K562 (cell line): ENCODE measurements at regions not wholly inside any gene's neighbourhood (a gene's known extent, or its start where the extent isn't known, plus 50 kb on each side); places are given as distances from the start of the nearest gene placed in this dataset.

Experiments
- ATAC-seq: fragments of 200-7000 bp; cut with Tn5 transposase; 3 replicates; pipeline ENCODE4 v1.9.1; 2020; ENCODE audit warnings: moderate library complexity
- BruUV-seq: library from RNA; stranded (reverse); fragments of 400-500 nt; replicated peaks from 2 replicates; lab custom pipeline; 2021; lab: Mats Ljungman, UMichigan
- CTCF ChIA-PET: fragments of 300-600 bp; formaldehyde crosslinking; extraction: SDS; loops from one replicate; lab custom pipeline; 2021; ENCODE audit warnings: low intra/inter-chr PET ratio; lab: Yijun Ruan, JAX
- POLR2A ChIA-PET: fragments of 300-600, 350-650 bp; sonication (Branson Sonifier 250); formaldehyde crosslinking; extraction: SDS; loops from one replicate; lab custom pipeline; 2021; ENCODE audit warnings: antibody characterized with exemption, inconsistent platforms; lab: Yijun Ruan, JAX
- DNase-seq, 4 experiments: peaks; one replicate each; pipeline versions ENCODE4 v3.0.0 to v3.0.0-alpha.2; 2011 to 2018; ENCODE audit warnings: low spot score in 3 of 4, mixed read lengths in 3 of 4; ENCODE audit errors: extremely low read depth in 1 of 4
- FAIRE-seq: peaks from 2 replicates; lab custom pipeline; 2011; peaks lifted over from hg19 to GRCh38; lab: Jason Lieb, UNC
- H2AFZ ChIP-seq: 2 replicates; pipeline ENCODE4 v1.6.0; 2011; ENCODE audit warnings: low read depth, low read length, control low read depth, inconsistent platforms
- H3K27ac ChIP-seq: fragments of 200-600 bp; 3 replicates; pipeline ENCODE4 v1.8.0; 2011; ENCODE audit warnings: low read depth, mild to moderate bottlenecking, control low read depth, inconsistent platforms, low read length, moderate library complexity, mixed read lengths; ENCODE audit errors: extremely low read depth
- H3K27me3 ChIP-seq, 2 experiments: fragments of 300-600 bp in 1 of 2; 2 replicates in 1 of 2; 3 replicates in 1 of 2; pipeline versions ENCODE4 v1.6.0 to v1.8.0; 2011; ENCODE audit warnings: inconsistent platforms in 2 of 2, low read length in 2 of 2, mild to moderate bottlenecking in 1 of 2, mixed read lengths in 1 of 2, moderate library complexity in 1 of 2; ENCODE audit not compliant: control insufficient read depth in 2 of 2, insufficient read depth in 2 of 2
- H3K36me3 ChIP-seq: fragments of 300-600 bp; 3 replicates; pipeline ENCODE4 v1.8.0; 2011; ENCODE audit warnings: mild to moderate bottlenecking, low read length, inconsistent platforms; ENCODE audit not compliant: control insufficient read depth, insufficient read depth
- H3K4me1 ChIP-seq, 2 experiments: fragments of 200-600 bp in 1 of 2; replicated peaks in 1 of 2; 2 replicates in 1 of 2; 3 replicates in 1 of 2; pipeline versions ENCODE4 v1.5.1 to v1.8.0; 2011; ENCODE audit warnings: inconsistent platforms in 2 of 2, low read length in 2 of 2, mild to moderate bottlenecking in 1 of 2, mixed read lengths in 1 of 2, moderate library complexity in 1 of 2; ENCODE audit not compliant: control insufficient read depth in 2 of 2, insufficient read depth in 2 of 2
- H3K4me2 ChIP-seq: 2 replicates; pipeline ENCODE4 v1.6.1; 2011; ENCODE audit warnings: low read length, control low read depth, inconsistent platforms, mixed read lengths; ENCODE audit not compliant: insufficient read depth
- H3K4me3 ChIP-seq: fragments of 200-600 bp; sonication (generic), shearing (Covaris generic); 2 replicates; pipeline ENCODE4 v1.5.1; 2016; ENCODE audit warnings: control low read depth, inconsistent platforms
- H3K79me2 ChIP-seq: fragments of 200-600 bp; 3 replicates; pipeline ENCODE4 v1.8.0; 2011; ENCODE audit warnings: low read length, inconsistent platforms; ENCODE audit not compliant: control insufficient read depth, insufficient read depth
- H3K9ac ChIP-seq, 2 experiments: 2 replicates each; pipeline versions ENCODE4 v1.6.0 to v1.6.1; 2011; ENCODE audit warnings: low read depth in 2 of 2, low read length in 2 of 2, control low read depth in 1 of 2, inconsistent platforms in 1 of 2, mild to moderate bottlenecking in 1 of 2, mixed read lengths in 1 of 2; ENCODE audit not compliant: insufficient read depth in 1 of 2
- H3K9me1 ChIP-seq: one replicate; pipeline ENCODE4 v1.6.0; 2011; ENCODE audit warnings: inconsistent platforms, mild to moderate bottlenecking, low read length, moderate library complexity; ENCODE audit not compliant: control insufficient read depth, insufficient read depth
- H3K9me3 ChIP-seq: replicated peaks from 2 replicates; pipeline ENCODE4 v1.5.1; 2011; ENCODE audit warnings: low read depth, low read length, inconsistent platforms; ENCODE audit not compliant: control insufficient read depth, insufficient read depth
- H4K20me1 ChIP-seq: replicated peaks from 2 replicates; pipeline ENCODE4 v1.6.1; 2011; ENCODE audit warnings: low read length, inconsistent platforms, mixed read lengths; ENCODE audit not compliant: control insufficient read depth, insufficient read depth
- ARID2 ChIP-seq: fragments of 450-650 bp; IDR thresholded peaks from 2 replicates; pipeline ENCODE4 v1.6.1; 2017; ENCODE audit warnings: antibody characterized with exemption, mild to moderate bottlenecking
- CHD4 ChIP-seq: fragments of 200-600 bp; sonication (generic); IDR thresholded peaks from 3 replicates; pipeline ENCODE4 v1.6.1; 2012; ENCODE audit warnings: low read depth, mild to moderate bottlenecking, mixed read lengths, low read length, inconsistent platforms; ENCODE audit not compliant: insufficient read depth, insufficient replicate concordance, poor library complexity, severe bottlenecking
- EHMT2 ChIP-seq: fragments of 450-650 bp; IDR thresholded peaks from 2 replicates; pipeline ENCODE4 v1.6.1; 2018; ENCODE audit warnings: antibody characterized with exemption
- MCM3 ChIP-seq: fragments of 450-650 bp; IDR thresholded peaks from 2 replicates; pipeline ENCODE4 v1.6.1; 2016
- MTA2 ChIP-seq: fragments of 450-650 bp; IDR thresholded peaks from 2 replicates; pipeline ENCODE4 v1.6.1; 2016; ENCODE audit warnings: low read depth
- POLR3G ChIP-seq: IDR thresholded peaks from 2 replicates; pipeline ENCODE4 v1.6.1; 2011; ENCODE audit not compliant: insufficient read length, insufficient replicate concordance; ENCODE audit errors: extremely low read depth
- TCF7 ChIP-seq: sonication (generic); IDR thresholded peaks from 2 replicates; pipeline ENCODE4 v1.6.1; 2016; ENCODE audit warnings: antibody characterized with exemption, borderline replicate concordance
- ZC3H11A ChIP-seq: IDR thresholded peaks from 2 replicates; pipeline ENCODE4 v1.6.1; 2012; ENCODE audit warnings: low read depth, low read length, improper control_type of control experiment
- ZNF282 ChIP-seq: sonication (generic); formaldehyde crosslinking; IDR thresholded peaks from 2 replicates; pipeline ENCODE4 v1.8.1; 2023; ENCODE audit warnings: missing genetic modification reagents
- WGBS: fragments of 100-300 bp; shearing (Covaris generic); methylation state at CpG from one replicate; pipeline ENCODE4 v1.1.6; 2016; ENCODE audit warnings: low coverage, mixed read lengths; ENCODE audit not compliant: insufficient coverage; ENCODE audit errors: missing lambda C conversion rate; 5-methylcytosine and 5-hydroxymethylcytosine counted together
- in situ Hi-C: fragments of 300-500 bp; cut with MboI; formaldehyde crosslinking; loops from 4 replicates; pipeline ENCODE4 v1.15.0; 2018; ENCODE audit warnings: inconsistent platforms, mixed read lengths
- intact Hi-C: fragments of 100-400 bp; cut with micrococcal nuclease; formaldehyde crosslinking; loops from 2 replicates; pipeline ENCODE4 v1.14.2; 2022
- TF ChIP-seq, protein P1 (sequence below): fragments of 450-650 bp; IDR thresholded peaks from 2 replicates; pipeline ENCODE4 v1.6.1; 2018; ENCODE audit not compliant: partially characterized antibody
- TF ChIP-seq, protein P2 (sequence below): sonication (generic); formaldehyde crosslinking; IDR thresholded peaks from 2 replicates; pipeline ENCODE4 v1.8.0; 2022; ENCODE audit warnings: mild to moderate bottlenecking, missing genetic modification reagents, borderline replicate concordance

DNA sequence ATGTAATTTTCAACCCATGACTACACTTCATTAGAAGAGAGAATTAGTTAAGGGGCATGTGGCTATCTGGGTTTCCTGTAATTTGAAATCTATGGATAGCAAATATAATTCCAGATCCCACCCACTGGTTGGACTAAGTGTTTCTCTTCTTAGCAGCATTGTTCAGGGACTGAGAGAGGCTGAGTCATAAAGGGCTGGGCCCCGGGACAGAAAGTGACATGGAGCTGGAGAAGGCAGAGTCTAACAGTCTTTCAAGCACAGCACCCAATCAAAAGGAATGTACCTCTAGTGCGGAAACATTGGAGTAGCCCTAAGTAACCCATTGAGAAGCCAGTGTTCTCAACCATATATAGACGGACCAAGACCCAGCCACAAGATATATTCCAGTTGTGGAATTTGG is 363.9 kb downstream of the DHX35 start:
- in situ Hi-C loops: no loop called here
- no peaks in the 10 kb centered on the region for H3K27me3 ChIP-seq
- POLR2A ChIA-PET: interaction anchor here (0.7 kb wide), 1 partner anchor 96 kb away, joined by 3 read pairs; no protein-coding TSS in a partner anchor
- ATAC-seq (no peak), FAIRE-seq (no peak)
- no peaks in the 10 kb centered on the region for H4K20me1 ChIP-seq
- no peak overlapping the region for H3K4me3 ChIP-seq
- no peaks in the 10 kb centered on the region for H3K79me2 ChIP-seq
- no peaks in the 10 kb centered on the region for H3K9me1 ChIP-seq
- no peaks in the 10 kb centered on the region for H3K4me1 ChIP-seq
- H3K4me2 ChIP-seq: no peak overlapping the region
- H3K27ac ChIP-seq: no peak overlapping the region
- TF ChIP-seq TCF7 (no peak), POLR3G (no peak)
- TF ChIP-seq, all 486 proteins: peak for 0
- no peak for DNase-seq
- no peak overlapping the region for H3K9ac ChIP-seq
- BruUV-seq: no TSS peak
- CTCF ChIA-PET: no interaction called here
- intact Hi-C loops: no loop called here
- H2AFZ ChIP-seq: no peak overlapping the region
- no peaks in the 10 kb centered on the region for H3K36me3 ChIP-seq
- H3K9me3 ChIP-seq: no peaks in the 10 kb centered on the region
- 2% methylated on average over 3 of the region's 3 CpGs for WGBS

DNA sequence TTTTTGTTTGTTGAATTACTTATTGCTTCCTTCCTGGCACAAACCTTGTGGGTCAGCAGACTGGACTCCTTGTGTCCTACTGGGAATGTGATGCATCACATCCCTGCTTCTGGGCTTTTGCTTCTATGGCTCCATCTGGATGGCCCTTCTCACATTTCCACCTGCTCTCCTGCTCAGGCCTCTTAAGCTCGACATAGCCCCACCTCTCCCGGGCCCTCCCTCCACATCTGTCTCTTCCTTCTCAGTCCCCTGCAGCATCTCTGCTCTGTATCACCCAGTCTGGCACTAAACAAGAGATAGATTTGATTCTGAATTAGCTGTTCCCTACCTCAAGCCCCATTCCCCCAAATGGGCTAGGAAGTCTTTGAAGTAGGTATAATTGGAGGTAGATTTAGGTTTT is 356.8 kb downstream of the DHX35 start:
- Histone ChIP-seq H3K27ac (no peak overlapping the region), H4K20me1 (no peaks in the 10 kb centered on the region), H3K4me2 (no peak overlapping the region), H3K36me3 (no peaks in the 10 kb centered on the region), H3K27me3 (no peaks in the 10 kb centered on the region), H2AFZ (no peak overlapping the region), H3K79me2 (no peaks in the 10 kb centered on the region), H3K9me1 (no peaks in the 10 kb centered on the region), H3K9me3 (no peaks in the 10 kb centered on the region), H3K4me1 (no peaks in the 10 kb centered on the region), H3K4me3 (no peak overlapping the region), H3K9ac (no peak overlapping the region)
- CTCF ChIA-PET: no interaction called here
- FAIRE-seq (no peak), ATAC-seq (no peak), DNase-seq (no peak)
- intact Hi-C loops (no loop called here), in situ Hi-C loops (no loop called here)
- no TSS peak for BruUV-seq
- 0% methylated on average over 2 of the region's 2 CpGs for WGBS
- POLR2A ChIA-PET: no interaction called here
- no peak for TF ChIP-seq MTA2
- TF ChIP-seq ZNF282 (CRISPR knock-in tag): no peak
- TF ChIP-seq EHMT2: no peak
- TF ChIP-seq MCM3: no peak
- TF ChIP-seq, protein P1, sequence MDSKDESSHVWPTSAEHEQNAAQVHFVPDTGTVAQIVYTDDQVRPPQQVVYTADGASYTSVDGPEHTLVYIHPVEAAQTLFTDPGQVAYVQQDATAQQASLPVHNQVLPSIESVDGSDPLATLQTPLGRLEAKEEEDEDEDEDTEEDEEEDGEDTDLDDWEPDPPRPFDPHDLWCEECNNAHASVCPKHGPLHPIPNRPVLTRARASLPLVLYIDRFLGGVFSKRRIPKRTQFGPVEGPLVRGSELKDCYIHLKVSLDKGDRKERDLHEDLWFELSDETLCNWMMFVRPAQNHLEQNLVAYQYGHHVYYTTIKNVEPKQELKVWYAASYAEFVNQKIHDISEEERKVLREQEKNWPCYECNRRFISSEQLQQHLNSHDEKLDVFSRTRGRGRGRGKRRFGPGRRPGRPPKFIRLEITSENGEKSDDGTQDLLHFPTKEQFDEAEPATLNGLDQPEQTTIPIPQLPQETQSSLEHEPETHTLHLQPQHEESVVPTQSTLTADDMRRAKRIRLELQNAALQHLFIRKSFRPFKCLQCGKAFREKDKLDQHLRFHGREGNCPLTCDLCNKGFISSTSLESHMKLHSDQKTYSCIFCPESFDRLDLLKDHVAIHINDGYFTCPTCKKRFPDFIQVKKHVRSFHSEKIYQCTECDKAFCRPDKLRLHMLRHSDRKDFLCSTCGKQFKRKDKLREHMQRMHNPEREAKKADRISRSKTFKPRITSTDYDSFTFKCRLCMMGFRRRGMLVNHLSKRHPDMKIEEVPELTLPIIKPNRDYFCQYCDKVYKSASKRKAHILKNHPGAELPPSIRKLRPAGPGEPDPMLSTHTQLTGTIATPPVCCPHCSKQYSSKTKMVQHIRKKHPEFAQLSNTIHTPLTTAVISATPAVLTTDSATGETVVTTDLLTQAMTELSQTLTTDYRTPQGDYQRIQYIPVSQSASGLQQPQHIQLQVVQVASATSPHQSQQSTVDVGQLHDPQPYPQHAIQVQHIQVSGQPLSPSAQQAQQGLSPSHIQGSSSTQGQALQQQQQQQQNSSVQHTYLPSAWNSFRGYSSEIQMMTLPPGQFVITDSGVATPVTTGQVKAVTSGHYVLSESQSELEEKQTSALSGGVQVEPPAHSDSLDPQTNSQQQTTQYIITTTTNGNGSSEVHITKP: no peak
- no peak for TF ChIP-seq CHD4
- TF ChIP-seq, protein P2, sequence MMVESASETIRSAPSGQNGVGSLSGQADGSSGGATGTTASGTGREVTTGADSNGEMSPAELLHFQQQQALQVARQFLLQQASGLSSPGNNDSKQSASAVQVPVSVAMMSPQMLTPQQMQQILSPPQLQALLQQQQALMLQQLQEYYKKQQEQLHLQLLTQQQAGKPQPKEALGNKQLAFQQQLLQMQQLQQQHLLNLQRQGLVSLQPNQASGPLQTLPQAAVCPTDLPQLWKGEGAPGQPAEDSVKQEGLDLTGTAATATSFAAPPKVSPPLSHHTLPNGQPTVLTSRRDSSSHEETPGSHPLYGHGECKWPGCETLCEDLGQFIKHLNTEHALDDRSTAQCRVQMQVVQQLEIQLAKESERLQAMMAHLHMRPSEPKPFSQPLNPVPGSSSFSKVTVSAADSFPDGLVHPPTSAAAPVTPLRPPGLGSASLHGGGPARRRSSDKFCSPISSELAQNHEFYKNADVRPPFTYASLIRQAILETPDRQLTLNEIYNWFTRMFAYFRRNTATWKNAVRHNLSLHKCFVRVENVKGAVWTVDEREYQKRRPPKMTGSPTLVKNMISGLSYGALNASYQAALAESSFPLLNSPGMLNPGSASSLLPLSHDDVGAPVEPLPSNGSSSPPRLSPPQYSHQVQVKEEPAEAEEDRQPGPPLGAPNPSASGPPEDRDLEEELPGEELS (CRISPR knock-in tag): no peak
- no peak for TF ChIP-seq ARID2
- no peak for TF ChIP-seq ZC3H11A
